ENCODE measurements at regions not wholly inside any gene's neighbourhood (a gene's known extent, or its start where the extent isn't known, plus 50 kb on each side); places are given as distances from the start of the nearest gene placed in this dataset.

GRCh38 chr4:14143892-14144291 lies 516.4 kb upstream of the BOD1L1 start:
- H3K4me3 ChIP-seq = no peak overlapping the region
- WGBS, 2 donors = 20 to 50% methylated on average over 1 of the region's 1 CpG
- H3K9me3 ChIP-seq = no peaks in the 10 kb centered on the region
- H3K4me1 ChIP-seq = no peaks in the 10 kb centered on the region
- no peak for ATAC-seq (ENCODE audit: low FRiP score in 2 of 2)
- no peak for DNase-seq
- H3K27me3 ChIP-seq = no peaks in the 10 kb centered on the region
- TF ChIP-seq CTCF (IDR thresholded peaks at IDR 0.05) = no peak
- no peak for TF ChIP-seq EP300 (IDR thresholded peaks at IDR 0.05)
- no peak for TF ChIP-seq POLR2AphosphoS5 (IDR thresholded peaks at IDR 0.05)
- TF ChIP-seq POLR2A (IDR thresholded peaks at IDR 0.05) = no peak
- H3K27ac ChIP-seq = no peak overlapping the region
- no peaks in the 10 kb centered on the region for H3K36me3 ChIP-seq

DNA sequence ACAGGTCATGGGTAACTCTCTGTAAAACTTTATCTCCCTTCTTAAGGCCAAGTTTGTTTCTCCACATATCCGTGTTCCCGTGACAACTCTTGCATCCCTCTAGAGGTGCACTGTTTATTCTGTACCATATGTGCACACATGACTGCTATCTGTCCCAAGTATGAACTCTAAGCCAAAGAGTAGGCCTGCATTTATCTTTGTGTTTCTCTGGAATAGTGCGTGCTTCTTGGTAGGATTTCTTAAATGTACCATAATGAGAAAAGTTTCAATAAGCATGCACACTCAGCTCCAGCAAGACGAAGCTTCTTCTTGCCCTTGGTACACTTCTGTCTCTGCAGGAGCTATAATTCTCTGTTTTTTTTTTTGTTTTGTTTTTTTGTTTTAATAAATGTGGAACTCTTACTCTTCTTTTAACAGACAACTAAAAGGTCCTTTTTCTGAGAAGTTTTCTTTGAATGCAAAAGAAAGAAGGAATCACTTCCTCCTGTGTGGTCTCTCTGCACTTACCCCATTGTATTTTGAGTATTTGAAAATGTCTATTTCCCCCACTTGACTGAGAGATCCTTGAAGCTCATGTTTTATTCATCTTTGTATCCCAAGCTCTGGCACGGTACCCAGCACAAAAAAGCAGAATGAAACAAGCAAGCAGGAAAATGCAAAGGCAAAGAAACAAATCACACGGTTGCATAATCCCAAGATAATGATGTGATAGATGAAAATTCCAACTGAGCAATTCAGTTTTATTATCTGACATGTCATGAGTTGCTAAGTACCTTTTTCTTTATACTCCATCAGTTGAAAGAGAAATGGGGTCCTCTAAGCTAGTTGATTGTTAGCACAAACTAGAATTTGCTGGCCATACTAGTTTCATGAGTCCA lies 521.9 kb upstream of the BOD1L1 start:
- Histone ChIP-seq H3K9me3 (no peaks in the 10 kb centered on the region), H3K27me3 (no peaks in the 10 kb centered on the region), H3K4me1 (no peaks in the 10 kb centered on the region), H3K36me3 (no peaks in the 10 kb centered on the region), H3K27ac (no peak overlapping the region), H3K4me3 (no peak overlapping the region)
- DNase-seq (no peak), ATAC-seq (ENCODE audit: low FRiP score in 2 of 2) (no peak)
- WGBS, 2 donors = 54 to 64% methylated on average over 5 to 6 of the region's 6 CpGs
- TF ChIP-seq POLR2A (IDR thresholded peaks at IDR 0.05) = no peak
- no peak for TF ChIP-seq POLR2AphosphoS5 (IDR thresholded peaks at IDR 0.05)
- TF ChIP-seq CTCF (IDR thresholded peaks at IDR 0.05) = no peak
- no peak for TF ChIP-seq EP300 (IDR thresholded peaks at IDR 0.05)

GRCh38 chr4:14151101-14151500 lies 523.6 kb upstream of the BOD1L1 start:
- TF ChIP-seq CTCF (IDR thresholded peaks at IDR 0.05) (no peak), POLR2AphosphoS5 (IDR thresholded peaks at IDR 0.05) (no peak), EP300 (IDR thresholded peaks at IDR 0.05) (no peak), POLR2A (IDR thresholded peaks at IDR 0.05) (no peak)
- no peaks in the 10 kb centered on the region for H3K27me3 ChIP-seq
- H3K4me3 ChIP-seq = no peak overlapping the region
- no peak for ATAC-seq (ENCODE audit: low FRiP score in 2 of 2)
- no peak overlapping the region for H3K27ac ChIP-seq
- WGBS, 2 donors = 84 to 94% methylated on average over 2 of the region's 2 CpGs
- H3K36me3 ChIP-seq = no peaks in the 10 kb centered on the region
- DNase-seq = no peak
- no peaks in the 10 kb centered on the region for H3K4me1 ChIP-seq
- no peaks in the 10 kb centered on the region for H3K9me3 ChIP-seq

DNA sequence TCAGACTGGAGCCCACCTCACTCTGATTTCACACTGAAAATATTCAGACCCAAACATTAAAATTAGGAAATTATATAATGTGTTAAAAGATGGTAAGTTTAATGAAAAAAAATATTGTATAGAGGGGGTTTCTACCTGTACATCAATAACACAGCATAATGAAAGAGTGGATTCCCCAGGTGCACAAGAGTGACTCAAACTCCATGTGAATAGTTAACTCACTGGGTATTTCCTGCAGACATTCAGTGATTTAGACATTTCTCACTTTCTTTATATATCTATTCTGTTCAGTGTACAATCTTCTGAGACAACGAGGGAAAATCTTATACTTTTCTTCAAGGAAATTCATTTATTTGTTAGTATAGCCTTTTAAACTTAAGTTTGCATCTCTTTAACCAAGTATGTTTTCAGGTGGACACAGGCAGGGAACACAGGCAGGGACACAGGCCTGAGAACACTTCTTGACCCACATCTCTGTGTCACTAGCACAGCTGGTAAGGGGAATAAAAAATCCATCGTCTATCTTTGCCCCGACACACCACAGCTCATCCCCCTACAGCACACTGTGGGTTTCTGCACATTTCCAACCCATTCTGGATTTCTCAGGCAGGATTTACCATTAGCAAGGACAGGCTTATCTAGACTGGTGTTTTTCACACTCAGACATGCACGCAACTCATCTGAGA lies 525.5 kb upstream of the BOD1L1 start:
- Histone ChIP-seq H3K9me3 (no peaks in the 10 kb centered on the region), H3K4me3 (no peak overlapping the region), H3K36me3 (no peaks in the 10 kb centered on the region), H3K27ac (no peak overlapping the region), H3K4me1 (no peaks in the 10 kb centered on the region), H3K27me3 (no peaks in the 10 kb centered on the region)
- ATAC-seq (ENCODE audit: low FRiP score in 2 of 2) (no peak), DNase-seq (no peak)
- WGBS, 2 donors = 83 to 85% methylated on average over 4 of the region's 4 CpGs
- no peak for TF ChIP-seq POLR2AphosphoS5 (IDR thresholded peaks at IDR 0.05)

GRCh38 chr4:14155803-14156202 lies 528.3 kb upstream of the BOD1L1 start:
- DNase-seq (no peak), ATAC-seq (ENCODE audit: low FRiP score in 2 of 2) (no peak)
- H3K36me3 ChIP-seq = no peaks in the 10 kb centered on the region
- H3K4me1 ChIP-seq = no peaks in the 10 kb centered on the region
- H3K27me3 ChIP-seq = no peaks in the 10 kb centered on the region
- 63 to 71% methylated on average over 3 of the region's 3 CpGs for WGBS, 2 donors
- no peak overlapping the region for H3K27ac ChIP-seq
- no peaks in the 10 kb centered on the region for H3K9me3 ChIP-seq
- H3K4me3 ChIP-seq = no peak overlapping the region
- no peak for TF ChIP-seq POLR2A (IDR thresholded peaks at IDR 0.05)
- TF ChIP-seq EP300 (IDR thresholded peaks at IDR 0.05) = no peak
- TF ChIP-seq POLR2AphosphoS5 (IDR thresholded peaks at IDR 0.05) = no peak
- no peak for TF ChIP-seq CTCF (IDR thresholded peaks at IDR 0.05)
